Amniotic stem cell (primary cell): ENCODE measurements at regions not wholly inside any gene's neighbourhood (a gene's known extent, or its start where the extent isn't known, plus 50 kb on each side); places are given as distances from the start of the nearest gene placed in this dataset.

Experiments
- DNase-seq: peaks from one replicate; lab custom pipeline; 2025; lab: John Stamatoyannopoulos, UW

DNA sequence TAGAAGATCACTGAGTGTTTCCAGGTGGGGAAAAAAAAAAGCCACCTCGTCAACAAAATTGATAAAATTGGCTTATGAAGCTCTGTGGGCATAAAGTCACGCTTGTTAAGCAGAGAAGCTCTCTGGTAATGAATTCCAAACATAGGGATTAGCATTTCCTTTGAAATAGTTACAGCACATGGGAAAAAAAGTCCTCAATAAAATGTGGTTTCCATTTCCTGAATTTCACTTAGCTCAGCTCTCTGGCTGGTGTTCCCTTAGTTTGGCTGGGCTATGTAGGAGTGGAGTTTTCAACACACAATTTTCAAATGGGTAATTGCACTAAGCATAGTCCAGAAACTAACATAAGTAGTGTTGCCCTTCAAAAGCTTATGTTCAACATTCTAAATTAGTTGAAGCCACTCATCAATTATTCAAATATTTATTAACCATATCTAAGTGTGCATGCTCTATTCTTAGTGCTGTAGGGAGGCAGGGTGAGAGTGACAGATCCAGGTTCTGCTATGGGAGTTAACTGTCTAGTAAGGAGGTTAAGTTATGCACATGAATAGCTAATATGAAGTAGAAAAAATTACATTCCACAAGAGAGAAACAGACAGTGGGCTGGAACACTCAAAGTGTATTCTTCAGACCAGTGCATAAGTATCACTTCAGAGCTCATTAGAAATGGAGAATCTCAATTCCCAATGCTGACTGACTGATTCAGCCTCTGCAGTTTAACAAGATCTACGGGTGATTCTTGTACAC is 445.7 kb downstream of the SMARCA1 start:
- no peak for DNase-seq

DNA sequence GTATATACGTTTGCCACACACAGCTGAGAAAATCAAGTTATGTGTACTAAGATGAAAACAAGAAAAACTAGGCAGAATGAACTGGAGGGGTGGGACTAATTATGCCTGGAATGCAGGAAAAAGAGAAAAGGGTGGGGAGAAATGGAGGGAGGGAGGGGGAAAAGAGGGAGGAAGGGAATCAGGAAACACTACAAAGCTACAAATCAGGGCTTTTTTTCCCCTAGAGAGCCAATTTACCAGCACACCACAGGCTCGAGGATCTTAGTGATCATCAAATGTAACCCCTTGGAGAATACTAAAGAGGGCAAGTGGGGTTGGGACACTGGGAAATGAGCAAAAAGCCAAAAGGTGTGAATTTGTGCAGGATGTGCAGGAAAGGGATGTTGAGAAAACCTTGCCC is 451.9 kb downstream of the SMARCA1 start:
- DNase-seq: no peak

DNA sequence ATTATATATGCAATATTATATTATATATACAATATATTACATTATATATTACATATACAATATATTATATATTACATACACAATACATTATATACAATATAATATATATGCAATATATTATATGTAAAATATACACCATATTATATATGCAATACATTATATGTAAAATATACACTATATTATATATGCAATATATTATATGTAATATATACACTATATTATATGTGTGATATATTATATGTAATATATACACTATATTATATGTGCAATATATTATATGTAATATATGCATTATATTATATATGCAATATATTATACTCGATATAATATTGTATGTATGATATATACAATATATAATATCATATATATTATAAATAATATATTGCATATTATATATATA is 457.4 kb downstream of the SMARCA1 start:
- no peak for DNase-seq

DNA sequence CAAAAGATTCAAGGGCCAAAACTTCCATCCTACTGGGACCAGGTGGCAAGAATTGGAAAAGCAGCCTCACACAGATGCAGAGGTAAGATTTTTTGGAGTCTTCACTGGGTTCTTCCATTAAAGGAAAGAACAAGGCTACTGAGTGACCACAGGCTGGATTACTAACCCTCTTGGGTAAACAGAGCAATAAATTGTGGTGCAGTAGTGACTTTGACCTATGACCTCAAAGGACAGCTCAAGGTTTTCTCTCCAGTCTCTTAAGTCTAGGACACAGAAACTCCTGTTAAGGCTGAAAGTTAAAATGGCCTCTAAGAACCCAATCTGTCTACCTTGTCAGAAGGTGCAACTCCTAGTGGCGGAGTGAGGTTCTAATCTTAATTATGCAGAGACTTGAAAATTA is 464.9 kb downstream of the SMARCA1 start:
- DNase-seq: no peak

DNA sequence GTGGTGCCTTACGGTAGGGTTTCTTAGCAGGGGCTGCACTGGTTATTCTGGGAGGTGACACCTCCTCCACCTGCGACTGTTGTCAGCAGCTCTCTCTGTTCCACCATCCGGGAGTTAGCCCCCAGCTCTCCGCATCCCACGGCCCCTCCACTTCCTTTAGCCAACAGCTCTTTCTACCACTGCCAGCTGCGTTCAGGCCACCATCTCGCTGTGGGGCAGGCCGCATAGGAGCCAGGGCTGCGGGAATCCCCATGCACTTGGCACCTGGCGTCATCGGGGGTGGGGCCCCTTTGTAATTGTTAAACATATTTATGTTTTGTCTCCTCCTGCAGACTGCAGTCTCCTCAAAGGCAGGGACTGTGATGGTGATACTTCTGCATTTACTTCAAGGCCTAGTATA is 480.2 kb downstream of the SMARCA1 start:
- no peak for DNase-seq

- DNase-seq: no peak
Observed at GRCh38 chrX:129041319-129041718, 482.0 kb downstream of the SMARCA1 start.

GRCh38 chrX:129040124-129040523 is 483.2 kb downstream of the SMARCA1 start:
- DNase-seq: no peak

GRCh38 chrX:129039176-129039575 is 484.1 kb downstream of the SMARCA1 start:
- no peak for DNase-seq

DNA sequence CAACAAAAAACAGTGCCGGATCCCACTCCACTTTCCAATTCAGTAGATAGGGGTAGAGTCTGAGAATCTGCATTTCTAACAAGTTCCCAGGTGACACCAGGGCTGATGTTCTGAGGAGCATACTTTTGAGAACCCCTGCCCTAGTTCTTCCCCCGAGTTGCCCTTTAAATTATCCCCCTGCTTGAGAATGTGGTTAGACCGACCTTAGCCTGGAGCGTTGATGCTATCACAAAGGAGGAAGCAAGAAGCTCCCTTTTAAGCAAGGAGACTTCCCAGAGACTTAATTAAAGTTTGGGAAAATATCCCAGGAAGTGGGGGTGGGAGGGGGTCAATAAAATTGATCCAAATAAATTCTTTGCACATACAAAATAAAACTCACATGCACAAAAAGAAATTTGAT is 485.9 kb downstream of the SMARCA1 start:
- no peak for DNase-seq

DNA sequence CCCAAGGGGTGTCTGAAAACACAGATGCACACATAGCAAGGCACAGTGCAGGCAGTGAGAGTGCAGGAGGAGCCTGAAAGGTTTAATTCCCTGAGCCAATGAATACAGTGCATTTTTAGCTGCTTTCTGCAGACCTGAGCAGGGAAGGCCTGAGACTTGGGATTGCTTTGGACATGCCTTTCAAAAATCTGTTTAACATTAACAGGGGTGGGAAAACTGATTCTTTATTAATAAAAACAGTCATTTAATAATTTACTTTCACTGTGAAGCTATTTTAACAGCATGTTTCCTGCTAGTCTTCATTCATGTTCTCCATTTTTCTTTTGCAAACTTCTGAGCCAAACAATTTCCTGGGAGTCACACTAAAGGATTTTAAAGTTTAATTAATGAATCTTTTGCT is 488.1 kb downstream of the SMARCA1 start:
- DNase-seq: no peak

GRCh38 chrX:129034196-129034595 is 489.1 kb downstream of the SMARCA1 start:
- DNase-seq: no peak

DNA sequence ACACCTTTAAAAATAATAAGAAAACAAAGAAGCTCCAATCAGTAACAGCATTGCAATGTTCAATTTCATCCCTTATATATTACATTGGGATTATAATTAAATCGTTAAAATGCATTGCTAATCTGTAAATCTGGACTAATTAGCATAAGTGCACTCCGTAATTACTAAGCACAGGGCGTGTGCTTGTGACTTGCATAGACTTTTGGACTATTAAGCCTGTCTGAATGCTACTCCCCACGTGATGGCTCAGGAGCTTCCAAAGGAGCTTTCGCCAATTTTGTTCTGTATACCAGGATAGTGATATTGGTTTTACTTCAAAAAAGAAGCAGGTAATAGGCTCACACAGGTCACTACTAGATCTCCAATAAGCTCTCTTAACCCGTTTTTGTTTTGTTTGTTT is 497.1 kb downstream of the SMARCA1 start:
- DNase-seq: no peak

- DNase-seq: no peak
Observed at GRCh38 chrX:129025376-129025775, 497.9 kb downstream of the SMARCA1 start.

DNA sequence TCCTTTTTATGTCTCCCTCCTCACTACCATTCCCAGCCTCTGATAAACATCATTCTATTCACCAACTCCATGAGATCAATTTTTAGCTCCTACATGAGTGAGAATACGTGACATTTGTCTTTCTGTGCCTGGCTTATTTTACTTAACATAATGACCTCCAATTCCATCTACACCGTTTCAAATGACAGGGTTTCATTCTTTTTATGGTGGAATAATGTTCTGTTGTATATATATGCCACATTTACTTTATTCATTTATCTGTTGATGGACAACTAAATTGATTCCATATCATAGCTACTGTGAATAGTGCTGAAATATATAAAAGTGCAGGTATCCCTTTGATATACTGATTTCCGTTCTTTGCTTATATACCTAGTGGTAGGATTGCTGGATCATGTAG is 503.9 kb downstream of the SMARCA1 start:
- no peak for DNase-seq

DNA sequence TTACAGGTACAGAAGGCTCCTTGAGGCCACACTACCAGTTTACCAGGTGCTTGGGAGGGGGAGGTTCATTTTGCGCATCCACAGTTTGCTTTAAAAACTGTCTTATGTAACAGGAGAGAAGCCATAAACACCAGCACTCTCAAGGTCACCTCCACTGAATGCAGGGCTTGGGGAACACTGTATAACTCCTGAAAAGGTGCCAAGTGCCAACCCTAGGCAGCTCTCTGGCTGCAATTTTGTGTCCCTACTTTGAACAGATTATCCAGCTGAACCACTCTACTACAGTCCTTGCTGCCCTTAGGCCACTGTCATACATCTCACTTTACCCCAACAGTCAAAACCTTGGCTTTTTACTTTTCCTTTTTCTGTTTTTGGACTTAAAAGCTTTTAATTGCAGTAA is 507.9 kb downstream of the SMARCA1 start:
- DNase-seq: no peak

- DNase-seq: no peak
Observed at GRCh38 chrX:129013574-129013973, 509.7 kb downstream of the SMARCA1 start.

GRCh38 chrX:129007631-129008030 is 515.7 kb downstream of the SMARCA1 start:
- no peak for DNase-seq

- DNase-seq: no peak
Observed at GRCh38 chrX:129006491-129006890, 516.8 kb downstream of the SMARCA1 start.

DNA sequence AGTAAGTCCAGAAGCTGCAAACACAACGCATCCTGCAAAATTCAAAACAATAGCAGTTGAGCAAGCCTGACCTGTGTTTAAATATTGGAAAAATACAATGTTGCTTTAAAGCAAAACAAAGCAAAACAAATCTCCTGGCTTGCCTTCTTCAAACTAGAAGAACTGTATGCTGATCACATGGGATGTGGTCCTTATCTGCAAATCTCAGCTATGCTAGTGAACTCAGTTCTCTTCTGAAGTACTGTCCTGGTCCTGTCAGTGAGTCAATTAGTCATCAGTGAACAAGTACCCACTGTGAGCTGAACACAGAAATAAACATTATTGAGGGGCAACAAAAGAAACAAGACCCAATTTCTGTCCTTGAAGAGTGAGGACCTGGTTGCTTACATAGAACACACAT is 522.5 kb downstream of the SMARCA1 start:
- DNase-seq: no peak

- DNase-seq: no peak
Observed at GRCh38 chrX:129000018-129000417, 523.3 kb downstream of the SMARCA1 start.

GRCh38 chrX:128992107-128992971 is 531.0 kb downstream of the SMARCA1 start:
- no peak for DNase-seq

- DNase-seq: no peak
Observed at GRCh38 chrX:128975745-128976144, 547.5 kb downstream of the SMARCA1 start.

GRCh38 chrX:128973033-128973432 is 550.3 kb downstream of the SMARCA1 start:
- DNase-seq: no peak
